Fibroblast of mammary gland (primary cell): ENCODE measurements at regions not wholly inside any gene's neighbourhood (a gene's known extent, or its start where the extent isn't known, plus 50 kb on each side); places are given as distances from the start of the nearest gene placed in this dataset.
A peak's percentile ranks its signal among the peaks of the same experiment; 100 is the strongest.

Experiments used
- DNase-seq: peaks from one replicate; pipeline ENCODE4 v3.0.0-alpha.2; 2010; ENCODE audit warnings: low read depth
- H3K4me3 ChIP-seq: 2 replicates; pipeline ENCODE4 v1.5.1; 2011; ENCODE audit warnings: low read depth, mild to moderate bottlenecking, low read length, moderate library complexity; ENCODE audit not compliant: control insufficient read depth
- TF ChIP-seq, protein P1 (sequence below): conservative IDR thresholded peaks from 2 replicates; pipeline ENCODE4 v1.5.1; 2011; ENCODE audit warnings: low read depth, low read length, inconsistent platforms; ENCODE audit not compliant: control insufficient read depth, insufficient read depth

DNA sequence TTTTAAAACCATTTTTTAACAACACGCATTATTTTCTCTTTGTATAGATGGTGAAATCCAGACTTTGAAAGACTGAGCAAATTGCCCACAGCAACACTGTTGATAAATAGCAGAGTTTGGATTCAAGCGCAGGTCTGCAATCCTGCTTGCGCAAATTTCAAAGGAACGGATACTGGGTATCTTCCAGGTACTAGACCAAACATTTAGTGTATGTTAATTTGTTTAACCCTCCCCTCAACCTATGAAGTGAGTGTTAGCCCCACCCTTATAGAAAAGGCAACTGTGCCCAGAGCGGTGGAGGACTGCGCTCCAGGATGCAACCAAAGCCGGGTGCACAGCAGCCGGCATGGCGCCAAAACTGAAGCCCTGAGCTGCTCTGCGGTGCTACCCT, 103.8 kb downstream of the CPN2 start:
- no peak overlapping the region for H3K4me3 ChIP-seq

GRCh38 chr3:194249323-194250097, 101.6 kb downstream of the CPN2 start:
- TF ChIP-seq, protein P1, sequence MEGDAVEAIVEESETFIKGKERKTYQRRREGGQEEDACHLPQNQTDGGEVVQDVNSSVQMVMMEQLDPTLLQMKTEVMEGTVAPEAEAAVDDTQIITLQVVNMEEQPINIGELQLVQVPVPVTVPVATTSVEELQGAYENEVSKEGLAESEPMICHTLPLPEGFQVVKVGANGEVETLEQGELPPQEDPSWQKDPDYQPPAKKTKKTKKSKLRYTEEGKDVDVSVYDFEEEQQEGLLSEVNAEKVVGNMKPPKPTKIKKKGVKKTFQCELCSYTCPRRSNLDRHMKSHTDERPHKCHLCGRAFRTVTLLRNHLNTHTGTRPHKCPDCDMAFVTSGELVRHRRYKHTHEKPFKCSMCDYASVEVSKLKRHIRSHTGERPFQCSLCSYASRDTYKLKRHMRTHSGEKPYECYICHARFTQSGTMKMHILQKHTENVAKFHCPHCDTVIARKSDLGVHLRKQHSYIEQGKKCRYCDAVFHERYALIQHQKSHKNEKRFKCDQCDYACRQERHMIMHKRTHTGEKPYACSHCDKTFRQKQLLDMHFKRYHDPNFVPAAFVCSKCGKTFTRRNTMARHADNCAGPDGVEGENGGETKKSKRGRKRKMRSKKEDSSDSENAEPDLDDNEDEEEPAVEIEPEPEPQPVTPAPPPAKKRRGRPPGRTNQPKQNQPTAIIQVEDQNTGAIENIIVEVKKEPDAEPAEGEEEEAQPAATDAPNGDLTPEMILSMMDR, result no peak
- H3K4me3 ChIP-seq, result no peak overlapping the region
- no peak for DNase-seq

More for the DNA sequence above, 103.8 kb downstream of the CPN2 start:
- TF ChIP-seq, protein P1, result no peak
- no peak for DNase-seq

GRCh38 chr3:194250098-194251002, 100.8 kb downstream of the CPN2 start:
- no peak overlapping the region for H3K4me3 ChIP-seq
- TF ChIP-seq, protein P1, result no peak
- DNase-seq, result peak; percentile 89

DNA sequence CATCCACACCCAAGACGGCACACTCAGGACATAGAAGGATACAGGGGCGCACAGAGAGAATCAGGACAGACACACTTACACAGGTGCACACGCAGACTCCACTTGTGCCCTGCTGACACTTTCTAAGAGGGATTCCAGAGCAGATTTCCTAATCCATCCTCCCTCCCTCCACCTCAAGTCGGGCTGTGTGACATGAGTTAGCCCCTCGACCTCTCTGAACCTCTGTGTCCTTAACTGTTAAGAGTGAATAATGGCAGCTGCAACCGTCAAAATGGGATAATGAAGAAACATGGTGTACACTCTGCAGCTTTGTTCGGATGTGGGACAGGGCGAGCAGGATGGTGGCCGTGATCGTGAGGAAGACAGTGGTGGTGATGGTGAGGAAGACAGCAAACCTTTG, 100.1 kb downstream of the CPN2 start:
- TF ChIP-seq, protein P1, result no peak
- H3K4me3 ChIP-seq, result no peak overlapping the region
- no peak for DNase-seq

DNA sequence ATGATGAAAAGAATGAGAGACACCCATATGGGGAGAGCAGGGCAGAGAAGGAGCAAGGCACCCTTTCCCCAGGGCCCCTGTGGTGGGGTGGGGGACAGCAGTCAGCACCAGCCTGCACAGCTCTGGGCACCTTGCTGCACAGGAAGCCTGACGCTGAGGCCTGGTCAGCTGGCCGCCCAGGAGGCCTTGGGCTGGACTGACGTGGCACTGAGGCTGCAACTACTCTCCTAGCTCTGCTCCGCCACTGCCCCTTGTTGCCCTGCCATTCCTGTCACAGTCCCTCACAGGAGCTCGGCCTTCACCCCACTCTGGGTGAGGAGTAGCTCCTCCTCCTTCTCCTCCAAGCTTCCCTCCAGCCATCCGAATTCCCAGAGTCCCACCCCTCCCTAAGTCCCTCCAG, 99.7 kb downstream of the CPN2 start:
- no peak for DNase-seq
- no peak overlapping the region for H3K4me3 ChIP-seq
- TF ChIP-seq, protein P1, result no peak

DNA sequence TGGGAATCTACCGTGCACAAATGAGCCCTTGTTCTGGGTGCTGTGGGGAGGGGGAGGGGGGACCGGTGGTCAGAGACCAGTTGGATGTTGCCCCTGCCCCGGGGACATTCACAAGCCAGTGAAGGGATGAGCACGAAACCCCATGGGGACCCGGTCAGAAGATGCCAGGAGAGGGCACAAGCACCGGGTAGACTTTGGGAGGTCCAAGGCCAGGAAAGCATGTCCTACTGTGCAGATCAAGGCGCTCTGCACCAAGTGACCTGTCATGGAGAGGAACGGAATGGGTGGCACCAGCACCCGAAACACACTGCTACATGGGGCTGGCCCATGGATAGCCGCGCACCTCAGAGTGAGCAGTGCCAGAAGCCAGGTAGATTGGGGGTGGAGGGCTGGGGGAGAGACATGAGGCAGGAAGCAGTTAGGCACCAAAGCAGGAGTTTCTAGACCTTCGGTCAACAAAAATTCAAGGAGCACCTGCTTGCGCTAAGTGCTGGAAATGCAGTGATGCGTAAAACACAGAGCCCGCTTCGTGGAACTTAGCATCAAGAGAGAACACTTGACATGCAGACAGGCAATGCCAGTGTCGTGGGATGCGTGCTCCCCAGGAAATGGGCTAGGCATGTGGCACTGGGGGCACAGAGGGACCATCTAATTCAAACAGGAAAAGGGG, 99.1 kb downstream of the CPN2 start:
- TF ChIP-seq, protein P1, result no peak
- no peak for DNase-seq

More for the DNA sequence above, 99.1 kb downstream of the CPN2 start:
- no peak overlapping the region for H3K4me3 ChIP-seq
